GM21423 (cell line): ENCODE measurements at regions not wholly inside any gene's neighbourhood (a gene's known extent, or its start where the extent isn't known, plus 50 kb on each side); places are given as distances from the start of the nearest gene placed in this dataset.
A peak's percentile ranks its signal among the peaks of the same experiment; 100 is the strongest.

Experiments
- ATAC-seq: cut with Tn5 transposase; IDR thresholded peaks from one replicate; pipeline ENCODE4 v1.9.1; 2021; ENCODE audit warnings: mild to moderate bottlenecking, moderate library complexity; ENCODE audit not compliant: unreplicated experiment

- no peak for ATAC-seq
Observed at GRCh38 chr6:14187406-14187805, 69.8 kb downstream of the CD83 start.

DNA sequence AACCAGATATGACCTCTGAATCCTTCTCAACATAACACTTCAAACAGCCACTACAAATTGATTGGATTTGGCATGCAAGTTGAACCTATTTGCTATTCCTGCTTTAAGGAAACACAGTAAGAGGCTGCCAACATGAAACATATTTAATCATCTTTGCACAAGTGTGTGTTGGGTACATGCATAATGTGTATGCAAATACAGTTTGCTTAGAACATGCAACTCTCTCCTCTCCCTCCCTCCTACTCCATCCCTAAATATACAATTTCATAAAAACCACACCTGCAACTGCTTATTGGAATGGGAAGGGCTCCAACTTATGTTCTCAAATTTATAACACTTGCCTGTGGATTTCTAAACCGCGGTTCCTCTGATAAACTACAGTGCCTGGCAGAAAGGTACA lies 71.5 kb downstream of the CD83 start:
- ATAC-seq: no peak

- ATAC-seq: no peak
Observed at GRCh38 chr6:14190191-14190928, 72.8 kb downstream of the CD83 start.

- no peak for ATAC-seq
Observed at GRCh38 chr6:14190929-14191224, 73.3 kb downstream of the CD83 start.

GRCh38 chr6:14191761-14192160 lies 74.2 kb downstream of the CD83 start:
- no peak for ATAC-seq

- no peak for ATAC-seq
Observed at GRCh38 chr6:14192216-14192788, 74.7 kb downstream of the CD83 start.

GRCh38 chr6:14193524-14193923 lies 76.0 kb downstream of the CD83 start:
- ATAC-seq: no peak

DNA sequence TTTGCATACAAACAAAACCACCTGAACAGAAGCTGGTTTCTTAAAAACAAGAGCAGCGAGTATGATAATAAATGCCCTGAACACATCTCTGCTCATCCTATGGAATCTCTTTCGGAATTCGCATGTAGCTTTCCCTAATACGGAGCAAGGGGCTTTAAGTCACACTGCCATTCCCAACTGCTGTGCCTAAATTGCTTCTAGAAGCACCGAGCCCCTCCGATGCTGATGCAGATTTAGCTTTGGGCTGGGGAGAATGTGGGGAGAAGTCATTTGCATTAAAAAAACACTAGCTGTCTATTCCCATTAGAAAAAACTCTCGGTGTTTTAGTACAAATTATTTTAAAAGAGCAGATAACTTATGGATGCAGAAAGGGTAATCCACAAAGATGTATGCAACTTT lies 76.9 kb downstream of the CD83 start:
- no peak for ATAC-seq

GRCh38 chr6:14194976-14195375 lies 77.4 kb downstream of the CD83 start:
- ATAC-seq: no peak

- ATAC-seq: no peak
Observed at GRCh38 chr6:14196026-14196425, 78.5 kb downstream of the CD83 start.

DNA sequence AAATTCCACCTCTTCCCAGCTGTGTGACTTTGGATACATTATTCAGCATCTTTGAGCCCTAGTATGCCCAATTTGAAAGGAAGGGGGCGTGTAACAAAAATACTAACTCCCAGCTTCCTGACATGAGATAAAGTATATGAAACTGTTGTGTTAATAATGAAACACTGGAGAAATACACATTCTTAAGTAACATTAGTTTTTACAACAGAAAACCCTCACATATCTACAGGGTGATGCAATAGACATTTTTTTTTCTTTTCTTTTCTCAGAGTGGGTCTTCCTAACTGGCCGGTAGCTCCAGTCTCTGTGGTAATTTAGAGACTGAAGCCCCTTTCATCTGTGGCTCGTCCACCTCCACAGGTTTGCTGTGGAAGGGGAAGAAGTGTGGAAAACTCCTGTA lies 79.5 kb downstream of the CD83 start:
- no peak for ATAC-seq

GRCh38 chr6:14200047-14200446 lies 82.5 kb downstream of the CD83 start:
- ATAC-seq: no peak

GRCh38 chr6:14202947-14203346 lies 85.4 kb downstream of the CD83 start:
- ATAC-seq: no peak

DNA sequence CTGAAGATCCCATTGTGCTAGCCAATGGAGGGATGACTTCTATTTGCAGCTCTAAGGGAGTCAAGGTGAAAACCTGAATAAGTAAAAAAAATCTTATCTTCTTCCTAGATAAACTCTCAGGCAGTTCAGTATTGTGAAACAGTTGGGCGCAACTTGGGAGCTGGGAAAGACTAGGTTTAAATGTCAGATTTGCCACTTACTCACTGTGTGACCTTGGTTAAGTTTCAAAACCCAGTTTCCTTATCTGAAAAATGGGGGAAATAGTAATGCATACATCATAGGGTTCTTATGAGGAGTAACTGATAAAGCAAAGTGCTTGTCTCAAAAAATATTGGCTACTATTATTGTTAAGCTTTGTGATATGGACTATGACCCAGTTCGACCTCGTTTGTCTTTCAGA lies 88.8 kb downstream of the CD83 start:
- no peak for ATAC-seq

DNA sequence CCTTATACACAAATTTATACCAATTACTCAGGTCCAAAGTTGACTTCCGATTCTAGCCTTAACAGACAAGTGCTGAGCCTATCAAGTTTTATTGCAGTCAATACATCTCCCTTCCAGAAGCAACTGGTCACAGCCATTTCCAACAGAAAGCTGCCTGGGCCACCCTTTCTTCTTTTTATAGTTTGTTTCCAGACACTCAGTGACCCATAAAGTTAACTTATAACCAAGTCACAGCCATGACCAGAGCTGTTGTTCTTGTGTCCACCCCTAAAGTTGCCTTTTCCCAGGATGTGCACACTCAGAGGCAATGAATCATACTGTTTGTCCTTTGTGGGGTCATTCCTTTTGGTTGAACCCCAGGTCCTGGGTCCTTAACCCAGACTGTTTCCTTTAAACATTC lies 89.9 kb downstream of the CD83 start:
- no peak for ATAC-seq

- ATAC-seq: no peak
Observed at GRCh38 chr6:14209000-14209399, 91.4 kb downstream of the CD83 start.

GRCh38 chr6:14210077-14210476 lies 92.5 kb downstream of the CD83 start:
- no peak for ATAC-seq

GRCh38 chr6:14210663-14211561 lies 93.3 kb downstream of the CD83 start:
- peak; percentile 85 for ATAC-seq

DNA sequence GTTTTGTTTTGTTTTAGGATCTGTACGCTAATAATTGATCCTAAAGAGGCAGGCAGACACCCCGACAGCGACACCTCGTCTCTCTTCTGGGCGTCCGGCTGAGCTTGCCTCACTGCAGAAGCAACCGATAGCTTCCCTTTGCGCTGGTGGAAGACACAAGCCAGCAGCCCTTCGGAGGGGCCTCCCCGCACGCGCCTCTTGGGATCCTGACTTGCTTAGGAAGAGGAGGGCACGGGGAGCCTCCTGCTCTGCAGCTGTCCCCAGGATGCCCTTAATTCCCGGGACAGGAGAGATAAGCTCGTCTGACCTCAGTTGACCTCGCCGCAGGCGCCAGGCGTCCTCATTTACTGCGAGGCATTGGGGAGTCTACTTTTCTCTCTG lies 94.0 kb downstream of the CD83 start:
- ATAC-seq: no peak

DNA sequence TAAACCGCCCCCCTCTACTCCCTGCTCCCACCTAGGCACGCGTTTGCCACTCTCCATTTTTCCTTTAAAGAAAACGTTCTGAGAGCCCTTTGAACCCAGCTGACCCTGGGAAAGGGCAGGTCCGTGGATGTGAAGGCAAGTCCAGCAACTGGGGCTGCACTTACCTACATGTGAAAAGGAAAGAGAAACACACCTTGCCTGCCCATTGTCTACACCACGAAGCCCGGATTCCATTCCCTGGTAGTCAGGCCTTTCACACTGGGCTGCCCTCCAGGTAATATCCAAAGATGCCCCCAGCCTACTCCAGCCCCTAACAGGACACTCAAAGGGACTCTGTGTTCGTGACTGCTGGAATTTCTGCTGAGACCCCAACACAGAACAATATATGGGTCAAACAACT lies 94.4 kb downstream of the CD83 start:
- no peak for ATAC-seq

DNA sequence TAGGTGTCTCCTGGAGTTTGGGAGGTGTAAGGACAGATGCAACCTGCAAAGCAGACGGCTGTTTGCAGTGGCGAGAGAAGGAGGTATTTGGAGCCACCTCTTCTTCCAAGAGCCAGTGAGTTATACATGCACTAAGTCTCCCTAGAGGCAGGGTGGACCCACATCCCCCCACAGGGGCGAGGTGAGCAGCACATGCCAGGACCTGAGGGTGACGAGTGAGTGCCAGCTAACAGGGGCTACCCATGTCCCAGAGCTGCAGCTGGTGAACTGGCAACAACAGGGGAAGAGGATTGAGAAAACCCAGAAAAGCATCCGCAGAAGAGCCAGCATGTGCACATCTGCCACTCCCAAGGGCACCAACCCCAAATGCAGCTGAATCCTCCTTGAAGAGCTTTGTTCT lies 95.1 kb downstream of the CD83 start:
- ATAC-seq: no peak
